ENCODE measurements at regions not wholly inside any gene's neighbourhood (a gene's known extent, or its start where the extent isn't known, plus 50 kb on each side); places are given as distances from the start of the nearest gene placed in this dataset.

GRCh38 chr1:175870217-175870616 lies 126.8 kb upstream of the TNR start:
- H3K4me3 ChIP-seq (replicated peaks in 1 of 2; ENCODE audit: low read depth in 2 of 2, low read length in 2 of 2): no peak overlapping the region
- no peak for TF ChIP-seq CTCF (IDR thresholded peaks at IDR 0.05; ENCODE audit: low read depth, low read length)
- no peak for DNase-seq (ENCODE audit: low read depth in 2 of 2)

- no peak for DNase-seq (ENCODE audit: low read depth in 2 of 2)
- no peak for TF ChIP-seq CTCF (IDR thresholded peaks at IDR 0.05; ENCODE audit: low read depth, low read length)
- no peak overlapping the region for H3K4me3 ChIP-seq (replicated peaks in 1 of 2; ENCODE audit: low read depth in 2 of 2, low read length in 2 of 2)
Observed at GRCh38 chr1:175866776-175867175, 123.4 kb upstream of the TNR start.

- TF ChIP-seq CTCF (IDR thresholded peaks at IDR 0.05; ENCODE audit: low read depth, low read length): no peak
- H3K4me3 ChIP-seq (replicated peaks in 1 of 2; ENCODE audit: low read depth in 2 of 2, low read length in 2 of 2): no peak overlapping the region
- DNase-seq (ENCODE audit: low read depth in 2 of 2): no peak
Observed at GRCh38 chr1:175865041-175865766, 121.8 kb upstream of the TNR start.

DNA sequence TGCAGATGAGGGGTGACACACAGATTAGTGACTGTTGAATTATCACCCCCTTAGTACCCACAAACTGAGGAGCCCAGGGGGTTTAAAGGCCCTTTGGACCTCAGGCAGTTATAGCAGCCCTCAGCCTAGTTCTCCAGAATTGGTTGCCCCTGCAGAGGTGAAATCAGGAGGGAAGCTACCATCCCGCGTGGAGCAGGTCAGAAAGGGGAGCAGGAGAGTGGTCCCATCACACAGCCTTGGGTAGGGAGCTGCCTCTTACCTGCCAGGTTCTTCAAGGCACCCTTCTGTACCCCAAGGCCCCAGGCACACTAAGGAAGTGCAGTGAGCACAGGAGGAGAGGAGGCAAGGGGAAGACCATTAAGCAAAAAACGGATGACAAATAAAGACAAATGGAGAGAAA lies 121.2 kb upstream of the TNR start:
- no peak for DNase-seq (ENCODE audit: low read depth in 2 of 2)
- TF ChIP-seq CTCF (IDR thresholded peaks at IDR 0.05; ENCODE audit: low read depth, low read length): no peak
- H3K4me3 ChIP-seq (replicated peaks in 1 of 2; ENCODE audit: low read depth in 2 of 2, low read length in 2 of 2): no peak overlapping the region

- no peak for DNase-seq (ENCODE audit: low read depth in 2 of 2)
- no peak for TF ChIP-seq CTCF (IDR thresholded peaks at IDR 0.05; ENCODE audit: low read depth, low read length)
Observed at GRCh38 chr1:175864183-175864582, 120.8 kb upstream of the TNR start.

DNA sequence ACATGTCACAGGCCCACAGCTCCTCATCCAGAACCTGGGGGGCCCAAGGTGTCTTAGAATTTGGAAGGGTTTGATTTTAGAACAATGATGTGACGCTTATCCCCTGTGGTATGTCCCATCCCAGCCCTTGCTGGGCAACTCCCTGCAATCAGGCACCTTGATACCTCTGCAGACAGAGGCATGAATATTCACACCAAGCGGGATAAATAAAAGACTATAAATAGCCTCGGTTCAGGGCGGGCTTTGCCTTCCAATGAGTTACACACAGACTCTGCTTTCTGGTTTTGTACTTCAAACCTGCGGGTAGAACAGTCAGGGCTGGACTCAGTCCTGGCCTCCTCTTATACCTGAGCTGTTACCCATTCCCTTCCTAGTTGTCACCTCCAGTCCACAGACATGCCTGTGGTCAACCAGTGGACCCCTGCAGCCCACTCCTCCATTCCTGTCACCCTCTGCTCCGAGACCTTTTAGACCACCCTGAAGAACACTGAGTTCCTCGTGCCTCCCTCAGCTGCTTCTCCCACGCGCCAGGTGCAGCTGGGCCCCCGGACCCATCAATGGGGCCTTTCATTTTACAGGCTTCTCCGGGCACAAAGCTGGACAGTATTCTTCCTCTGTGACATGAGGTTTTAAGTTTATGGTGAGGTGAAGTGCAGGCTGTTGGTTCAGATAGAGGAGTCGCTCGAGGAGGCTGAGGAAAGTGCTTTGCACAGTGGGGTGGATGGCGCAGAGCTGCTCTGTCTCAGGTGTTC lies 120.1 kb upstream of the TNR start:
- DNase-seq (ENCODE audit: low read depth in 2 of 2): no peak
- TF ChIP-seq CTCF (IDR thresholded peaks at IDR 0.05; ENCODE audit: low read depth, low read length): no peak
- H3K4me3 ChIP-seq (replicated peaks in 1 of 2; ENCODE audit: low read depth in 2 of 2, low read length in 2 of 2): no peak overlapping the region

More at GRCh38 chr1:175864183-175864582, 120.8 kb upstream of the TNR start:
- H3K4me3 ChIP-seq (replicated peaks in 1 of 2; ENCODE audit: low read depth in 2 of 2, low read length in 2 of 2): no peak overlapping the region

Measured in cardiac fibroblast (primary cell).